ENCODE measurements at regions not wholly inside any gene's neighbourhood (a gene's known extent, or its start where the extent isn't known, plus 50 kb on each side); places are given as distances from the start of the nearest gene placed in this dataset.

GRCh38 chr13:58542530-58542929 is 911.0 kb downstream of the PCDH17 start:
- no peak for TF ChIP-seq CTCF (conservative IDR thresholded peaks at IDR 0.05; ENCODE audit: low read depth, low read length)
- TF ChIP-seq EZH2 (IDR thresholded peaks at IDR 0.05; ENCODE audit: borderline replicate concordance, low read depth, low read length, poor library complexity, severe bottlenecking): no peak

Data from A673 (cell line).